HG03460 (cell line): ENCODE measurements at regions not wholly inside any gene's neighbourhood (a gene's known extent, or its start where the extent isn't known, plus 50 kb on each side); places are given as distances from the start of the nearest gene placed in this dataset.
"Not testable (repeated sequence)": the region's sequence is repeated elsewhere in the genome, so short reads cannot be mapped to it uniquely, and the experiment has no call there.

Experiments used
- ATAC-seq: cut with Tn5 transposase; IDR thresholded peaks from one replicate; pipeline ENCODE4 v1.9.1; 2021; ENCODE audit not compliant: unreplicated experiment

- ATAC-seq = peak; percentile 19
These were observed 50.2 kb upstream of the FCGR2A start for GRCh38 chr1:161454865-161455707.

GRCh38 chr1:161453950-161454864, 51.0 kb upstream of the FCGR2A start:
- peak; percentile 63 for ATAC-seq

- not testable (repeated sequence) for ATAC-seq
These were observed 53.4 kb upstream of the FCGR2A start for GRCh38 chr1:161451698-161452348.

GRCh38 chr1:161447760-161448332, 57.4 kb upstream of the FCGR2A start:
- peak; percentile 9 for ATAC-seq

GRCh38 chr1:161447040-161447759, 58.1 kb upstream of the FCGR2A start:
- peak; percentile 39 for ATAC-seq

- not testable (repeated sequence) for ATAC-seq
These were observed 60.5 kb upstream of the FCGR2A start for GRCh38 chr1:161444725-161445124.

GRCh38 chr1:161444255-161444654, 61.0 kb upstream of the FCGR2A start:
- ATAC-seq = not testable (repeated sequence)

GRCh38 chr1:161440312-161440894, 64.9 kb upstream of the FCGR2A start:
- no peak for ATAC-seq

GRCh38 chr1:161439280-161440232, 65.7 kb upstream of the FCGR2A start:
- ATAC-seq = no peak

GRCh38 chr1:161433191-161433590, 65.5 kb upstream of the CFAP126 start:
- ATAC-seq = not testable (repeated sequence)

GRCh38 chr1:161432091-161432490, 64.4 kb upstream of the CFAP126 start:
- no peak for ATAC-seq

- ATAC-seq = no peak
These were observed 60.2 kb upstream of the CFAP126 start for GRCh38 chr1:161427733-161428516.

- ATAC-seq = not testable (repeated sequence)
These were observed 55.2 kb upstream of the CFAP126 start for GRCh38 chr1:161422914-161423313.

- ATAC-seq = no peak
These were observed 53.8 kb upstream of the CFAP126 start for GRCh38 chr1:161421456-161421855.

GRCh38 chr1:161420763-161421455, 53.2 kb upstream of the CFAP126 start:
- ATAC-seq = no peak

GRCh38 chr1:161417536-161417935, 49.9 kb upstream of the CFAP126 start:
- ATAC-seq = not testable (repeated sequence)
